HCT116 (cell line): ENCODE measurements at regions not wholly inside any gene's neighbourhood (a gene's known extent, or its start where the extent isn't known, plus 50 kb on each side); places are given as distances from the start of the nearest gene placed in this dataset.

Experiments
- ATAC-seq: fragments of 200-7000 bp; cut with Tn5 transposase; 2 replicates; pipeline ENCODE4 v1.9.1; 2020; ENCODE audit warnings: mild to moderate bottlenecking, moderate library complexity
- BruUV-seq: library from RNA; stranded (reverse); fragments of 400-500 nt; replicated peaks from 2 replicates; lab custom pipeline; 2021; lab: Mats Ljungman, UMichigan
- CTCF ChIA-PET: fragments of 300-600 bp; sonication (Branson Sonifier 250); formaldehyde crosslinking; loops from one replicate; lab custom pipeline; 2021; ENCODE audit warnings: antibody characterized with exemption; lab: Charles Lee
- POLR2A ChIA-PET: fragments of 300-600, 350-600 bp; sonication (Branson Sonifier 250); formaldehyde crosslinking; loops from one replicate; lab custom pipeline; 2021; ENCODE audit warnings: antibody characterized with exemption; lab: Charles Lee
- RAD21 ChIA-PET, 2 experiments: fragments of 300-600 bp; sonication (Branson Sonifier 250); formaldehyde crosslinking; loops; one replicate each; lab custom pipeline; 2023; ENCODE audit warnings: low total read pairs in 2 of 2; ENCODE audit not compliant: uncharacterized antibody in 2 of 2, unreplicated experiment in 2 of 2, low non-redundant PET in 1 of 2; lab: Charles Lee
- DNase-seq: peaks from one replicate; pipeline ENCODE4 v3.0.0-alpha.2; 2010; ENCODE audit warnings: low read depth, low spot score
- H2AFZ ChIP-seq: fragments of 200-600 bp; shearing (Covaris generic), sonication (generic); 2 replicates; pipeline ENCODE4 v1.6.1; 2017; ENCODE audit warnings: low read depth, mixed run types, mixed read lengths, antibody characterized with exemption, low read length; ENCODE audit not compliant: poor library complexity, severe bottlenecking
- H3K27ac ChIP-seq: 2 replicates; pipeline ENCODE4 v1.5.1; 2012; ENCODE audit warnings: low read depth, low read length
- H3K27me3 ChIP-seq: fragments of 200-600 bp; sonication (generic); 2 replicates; pipeline ENCODE4 v1.6.1; 2016; ENCODE audit warnings: mixed run types, low read length, mixed read lengths; ENCODE audit not compliant: insufficient read depth
- H3K36me3 ChIP-seq, 2 experiments: fragments of 200-500 bp in 1 of 2; fragments of 200-600 bp in 1 of 2; sonication (Bioruptor generic) in 1 of 2; sonication (generic) in 1 of 2; 2 replicates each; pipeline versions ENCODE4 v1.5.1 to v1.6.1; 2014 to 2016; ENCODE audit warnings: low read length in 2 of 2, inconsistent platforms in 1 of 2, mixed read lengths in 1 of 2, mixed run types in 1 of 2; ENCODE audit not compliant: insufficient read depth in 2 of 2, control insufficient read depth in 1 of 2
- H3K4me1 ChIP-seq, 2 experiments: fragments of 200-600 bp in 1 of 2; sonication (generic) in 1 of 2; 2 replicates each; pipeline versions ENCODE4 v1.5.1 to v1.6.1; 2012 to 2017; ENCODE audit warnings: low read length in 2 of 2, inconsistent platforms in 1 of 2, mild to moderate bottlenecking in 1 of 2, mixed read lengths in 1 of 2, mixed run types in 1 of 2, moderate library complexity in 1 of 2; ENCODE audit not compliant: insufficient read depth in 2 of 2, control insufficient read depth in 1 of 2
- H3K4me2 ChIP-seq: fragments of 200-600 bp; sonication (generic); 2 replicates; pipeline ENCODE4 v1.6.1; 2017; ENCODE audit warnings: mixed run types, low read length, mixed read lengths
- H3K4me3 ChIP-seq, 2 experiments: fragments of 200-600 bp in 1 of 2; sonication (generic) in 1 of 2; replicated peaks in 1 of 2; 2 replicates each; pipeline ENCODE4 v1.5.1; 2011 to 2016; ENCODE audit warnings: low read length in 2 of 2, control low read depth in 1 of 2, low read depth in 1 of 2, mild to moderate bottlenecking in 1 of 2, mixed read lengths in 1 of 2, mixed run types in 1 of 2
- H3K79me2 ChIP-seq: fragments of 200-600 bp; sonication (generic); 2 replicates; pipeline ENCODE4 v1.6.1; 2017; ENCODE audit warnings: mild to moderate bottlenecking, mixed run types, low read length, moderate library complexity, mixed read lengths; ENCODE audit not compliant: insufficient read depth
- H3K9ac ChIP-seq: fragments of 200-600 bp; sonication (generic); 2 replicates; pipeline ENCODE4 v1.6.1; 2016; ENCODE audit warnings: low read length, mixed read lengths
- H3K9me2 ChIP-seq: fragments of 200-600 bp; sonication (generic), shearing (Covaris generic); 2 replicates; pipeline ENCODE4 v1.6.1; 2017; ENCODE audit warnings: mixed run types, mild to moderate bottlenecking, moderate library complexity; ENCODE audit not compliant: insufficient read depth
- H3K9me3 ChIP-seq, 2 experiments: fragments of 200-500 bp in 1 of 2; fragments of 200-600 bp in 1 of 2; sonication (Bioruptor generic) in 1 of 2; sonication (generic) in 1 of 2; 2 replicates each; pipeline ENCODE4 v1.6.1; 2014 to 2017; ENCODE audit warnings: low read length in 2 of 2, mixed read lengths in 2 of 2, inconsistent platforms in 1 of 2, low read depth in 1 of 2, mild to moderate bottlenecking in 1 of 2, mixed run types in 1 of 2, moderate library complexity in 1 of 2; ENCODE audit not compliant: control insufficient read depth in 1 of 2, insufficient read depth in 1 of 2
- H4K20me1 ChIP-seq: fragments of 200-600 bp; sonication (generic), shearing (Covaris generic); 2 replicates; pipeline ENCODE4 v1.6.1; 2017; ENCODE audit warnings: mixed run types, mild to moderate bottlenecking, moderate library complexity; ENCODE audit not compliant: insufficient read depth
- EGR1 ChIP-seq: IDR thresholded peaks from 2 replicates; pipeline ENCODE4 v1.6.1; 2012; ENCODE audit warnings: low read depth
- EZH2 ChIP-seq: fragments of 200-600 bp; sonication (generic); IDR thresholded peaks from 2 replicates; pipeline ENCODE4 v1.6.1; 2017; ENCODE audit warnings: antibody characterized with exemption, mixed run types
- JUND ChIP-seq: IDR thresholded peaks from 2 replicates; pipeline ENCODE4 v1.6.1; 2012
- POLR2A ChIP-seq: IDR thresholded peaks from 2 replicates; pipeline ENCODE4 v1.7.0; 2011; ENCODE audit warnings: borderline replicate concordance; ENCODE audit not compliant: insufficient read depth, insufficient read length; ENCODE audit errors: extremely low read depth
- POLR2AphosphoS5 ChIP-seq: IDR thresholded peaks from 2 replicates; pipeline ENCODE4 v1.6.1; 2011; ENCODE audit warnings: mild to moderate bottlenecking, low read depth, low read length, moderate library complexity
- TCF7L2 ChIP-seq: IDR thresholded peaks from 2 replicates; pipeline ENCODE4 v1.7.0; 2011; ENCODE audit warnings: borderline replicate concordance, inconsistent platforms; ENCODE audit not compliant: insufficient read depth, insufficient read length; ENCODE audit errors: extremely low read depth
- intact Hi-C: fragments of 100-400 bp; cut with micrococcal nuclease; formaldehyde crosslinking; loops from 2 replicates; pipeline ENCODE4 v1.10.0; 2022
- TF ChIP-seq, protein P1 (sequence below), 3 experiments: fragments of 200-600 bp in 1 of 3; sonication (generic) in 1 of 3; IDR thresholded peaks in 2 of 3; conservative IDR thresholded peaks in 1 of 3; 2 replicates each; pipeline ENCODE4 v1.5.1; 2012 to 2017; ENCODE audit warnings: low read depth in 2 of 3, low read length in 2 of 3, antibody characterized with exemption in 1 of 3, borderline replicate concordance in 1 of 3, control low read depth in 1 of 3, mild to moderate bottlenecking in 1 of 3, mixed read lengths in 1 of 3, mixed run types in 1 of 3, moderate library complexity in 1 of 3; ENCODE audit not compliant: insufficient read depth in 1 of 3

DNA sequence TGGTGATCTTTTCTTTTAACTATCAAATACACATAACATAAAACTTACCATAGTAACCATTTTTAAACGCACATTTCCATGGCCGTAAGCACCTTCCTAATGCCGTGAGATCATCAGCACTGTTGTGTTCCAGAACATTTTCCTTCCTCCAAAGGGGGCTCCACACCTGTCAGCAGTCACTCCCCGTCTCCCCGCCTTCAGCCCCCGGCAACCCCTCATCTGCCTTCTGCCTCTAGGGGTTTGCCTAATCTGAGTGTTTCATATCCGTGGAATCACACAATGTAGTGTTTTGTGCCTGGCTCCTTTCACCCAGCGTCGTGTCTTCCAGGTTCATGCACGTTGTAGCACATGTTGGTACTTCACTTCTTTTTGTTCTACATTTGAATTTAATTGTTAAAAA lies 350.1 kb upstream of the TNRC6C start (continued):
- no peak for TF ChIP-seq POLR2A

DNA sequence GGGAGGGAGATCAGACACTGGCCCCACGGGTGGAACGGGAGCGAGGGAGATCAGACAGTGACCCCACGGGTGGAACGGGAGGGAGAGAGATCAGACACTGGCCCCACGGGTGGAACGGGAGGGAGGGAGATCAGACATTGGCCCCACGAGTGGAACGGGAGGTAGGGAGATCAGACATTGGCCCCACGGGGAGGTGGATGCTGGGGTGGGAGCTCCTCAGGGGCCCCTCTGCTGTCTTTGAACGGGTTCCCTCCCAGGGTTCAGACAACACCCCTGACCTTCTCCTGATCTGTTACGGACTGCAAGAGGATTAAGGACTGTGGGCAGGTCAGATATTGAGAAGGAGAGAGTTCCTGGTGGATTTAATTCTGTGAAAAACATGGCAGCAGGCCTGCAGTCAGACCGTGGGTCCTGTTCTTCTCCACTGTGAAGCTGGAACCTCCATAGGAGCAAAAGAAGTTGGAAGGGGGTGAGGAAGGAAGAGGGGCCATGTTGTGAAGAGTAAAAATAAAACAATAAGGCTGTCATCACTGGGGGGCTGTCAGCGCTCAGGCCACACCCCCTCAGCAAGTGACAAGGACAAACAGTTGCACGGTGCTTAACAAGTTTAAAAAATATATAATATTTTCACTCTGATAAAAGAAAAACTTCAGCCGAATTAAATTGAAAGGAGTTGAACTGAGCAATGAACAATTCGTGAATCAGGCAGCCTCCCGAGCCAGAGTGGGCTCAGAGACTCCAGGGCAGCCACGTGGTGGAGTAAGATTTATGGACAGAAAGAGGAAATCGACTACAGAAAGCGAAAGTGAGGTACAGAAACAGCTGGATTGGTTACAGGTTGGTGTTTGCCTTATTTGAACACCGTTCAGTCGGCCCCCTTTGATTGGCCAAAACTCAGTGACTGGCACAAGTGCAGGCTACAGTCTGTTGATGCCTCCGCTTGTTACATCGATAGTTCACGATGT lies 348.7 kb upstream of the TNRC6C start:
- Histone ChIP-seq H3K9me2 (no peaks in the 10 kb centered on the region), H3K36me3 (no peaks in the 10 kb centered on the region), H3K79me2 (no peaks in the 10 kb centered on the region), H3K4me3 (no peak overlapping the region), H3K4me1 (no peaks in the 10 kb centered on the region), H4K20me1 (no peaks in the 10 kb centered on the region), H2AFZ (no peak overlapping the region), H3K27me3 (peaks cover 52% of the 10 kb centered on the region), H3K9ac (no peak overlapping the region), H3K9me3 (no peaks in the 10 kb centered on the region), H3K4me2 (no peak overlapping the region), H3K27ac (no peak overlapping the region)
- TF ChIP-seq, protein P1, sequence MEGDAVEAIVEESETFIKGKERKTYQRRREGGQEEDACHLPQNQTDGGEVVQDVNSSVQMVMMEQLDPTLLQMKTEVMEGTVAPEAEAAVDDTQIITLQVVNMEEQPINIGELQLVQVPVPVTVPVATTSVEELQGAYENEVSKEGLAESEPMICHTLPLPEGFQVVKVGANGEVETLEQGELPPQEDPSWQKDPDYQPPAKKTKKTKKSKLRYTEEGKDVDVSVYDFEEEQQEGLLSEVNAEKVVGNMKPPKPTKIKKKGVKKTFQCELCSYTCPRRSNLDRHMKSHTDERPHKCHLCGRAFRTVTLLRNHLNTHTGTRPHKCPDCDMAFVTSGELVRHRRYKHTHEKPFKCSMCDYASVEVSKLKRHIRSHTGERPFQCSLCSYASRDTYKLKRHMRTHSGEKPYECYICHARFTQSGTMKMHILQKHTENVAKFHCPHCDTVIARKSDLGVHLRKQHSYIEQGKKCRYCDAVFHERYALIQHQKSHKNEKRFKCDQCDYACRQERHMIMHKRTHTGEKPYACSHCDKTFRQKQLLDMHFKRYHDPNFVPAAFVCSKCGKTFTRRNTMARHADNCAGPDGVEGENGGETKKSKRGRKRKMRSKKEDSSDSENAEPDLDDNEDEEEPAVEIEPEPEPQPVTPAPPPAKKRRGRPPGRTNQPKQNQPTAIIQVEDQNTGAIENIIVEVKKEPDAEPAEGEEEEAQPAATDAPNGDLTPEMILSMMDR (IDR thresholded peaks at IDR 0.05 in 2 of 3, conservative IDR thresholded peaks at IDR 0.05 in 1 of 3; ENCODE audit: borderline replicate concordance in 1 of 3, insufficient read depth in 1 of 3, low read depth in 2 of 3, low read length in 2 of 3), result no peak
- TF ChIP-seq TCF7L2 (no peak), EGR1 (no peak), POLR2AphosphoS5 (no peak), EZH2 (no peak), JUND (no peak)
- DNase-seq (no peak), ATAC-seq (no peak)
- BruUV-seq, result no TSS peak
- ChIA-PET RAD21 (no interaction called here), POLR2A (no interaction called here), CTCF (no interaction called here)
- intact Hi-C loops, result no loop called here
